SK-N-MC (cell line): ENCODE measurements at regions not wholly inside any gene's neighbourhood (a gene's known extent, or its start where the extent isn't known, plus 50 kb on each side); places are given as distances from the start of the nearest gene placed in this dataset.

Source experiments
- FOXP2 ChIP-seq: optimal IDR thresholded peaks from 2 replicates; pipeline ENCODE3; 2011; ENCODE audit warnings: mild to moderate bottlenecking, moderate library complexity; ENCODE audit not compliant: insufficient read depth; ENCODE audit errors: extremely low read length, control extremely low read depth
- POLR2AphosphoS5 ChIP-seq: IDR thresholded peaks from 2 replicates; pipeline ENCODE4 v1.6.1; 2012; ENCODE audit warnings: mild to moderate bottlenecking, low read depth, low read length, borderline replicate concordance

- no peak for TF ChIP-seq POLR2AphosphoS5
- no peak for TF ChIP-seq FOXP2
Observed at GRCh38 chr1:221559911-221560310, 182.0 kb downstream of the DUSP10 start.
